ENCODE measurements at regions not wholly inside any gene's neighbourhood (a gene's known extent, or its start where the extent isn't known, plus 50 kb on each side); places are given as distances from the start of the nearest gene placed in this dataset.

GRCh38 chr7:25666671-25667060, 438.4 kb upstream of the NPVF start:
- no peak for TF ChIP-seq CTCF (IDR thresholded peaks at IDR 0.05)
- TF ChIP-seq POLR2A (IDR thresholded peaks at IDR 0.05) = no peak

Data from testis (tissue), 2 donors.